GM21515 (cell line): ENCODE measurements at regions not wholly inside any gene's neighbourhood (a gene's known extent, or its start where the extent isn't known, plus 50 kb on each side); places are given as distances from the start of the nearest gene placed in this dataset.
"Not testable (repeated sequence)": the region's sequence is repeated elsewhere in the genome, so short reads cannot be mapped to it uniquely, and the experiment has no call there.

Experiments
- ATAC-seq: cut with Tn5 transposase; IDR thresholded peaks from one replicate; pipeline ENCODE4 v1.9.1; 2021; ENCODE audit not compliant: unreplicated experiment

GRCh38 chr11:25612806-25613205, 719.1 kb upstream of the ANO3 start:
- ATAC-seq = no peak

- no peak for ATAC-seq
Measured at GRCh38 chr11:25613451-25613850, 718.5 kb upstream of the ANO3 start.

DNA sequence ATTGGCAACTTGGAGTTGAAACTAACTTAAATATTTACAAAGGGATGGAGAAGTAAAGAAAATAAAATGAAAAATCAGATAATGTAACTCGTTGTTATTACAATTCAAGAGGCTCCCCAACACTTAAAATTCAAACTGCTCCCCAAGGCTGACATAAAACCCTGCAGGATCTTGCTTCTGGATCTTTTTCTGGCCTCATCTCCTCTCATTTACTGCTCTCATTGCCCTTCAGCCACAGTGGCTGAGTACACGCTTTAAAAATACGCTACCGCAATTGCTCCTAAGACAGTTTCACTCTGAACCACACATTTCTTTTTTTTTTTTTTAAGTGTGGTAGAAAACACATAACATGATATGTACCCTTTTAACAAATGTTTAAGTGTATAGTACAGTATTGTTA, 718.1 kb upstream of the ANO3 start:
- ATAC-seq = no peak

DNA sequence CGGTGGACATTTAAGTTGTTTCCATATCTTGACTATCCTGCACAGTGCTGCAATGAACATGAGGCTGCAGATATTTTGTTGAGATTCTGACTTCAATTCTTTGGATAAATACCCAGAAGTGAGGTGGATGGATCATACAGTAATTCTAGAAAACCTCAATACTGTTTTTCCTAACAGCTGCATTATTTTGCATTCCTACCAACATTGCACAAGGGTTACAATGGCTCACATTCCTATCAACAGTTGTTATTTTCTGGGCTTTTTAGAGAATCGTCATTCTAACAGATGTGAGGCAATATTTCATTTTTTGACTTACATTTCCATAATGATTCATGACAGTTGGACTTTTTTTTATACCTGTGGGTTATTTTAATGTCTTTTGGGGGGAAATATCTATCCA, 716.9 kb upstream of the ANO3 start:
- no peak for ATAC-seq

DNA sequence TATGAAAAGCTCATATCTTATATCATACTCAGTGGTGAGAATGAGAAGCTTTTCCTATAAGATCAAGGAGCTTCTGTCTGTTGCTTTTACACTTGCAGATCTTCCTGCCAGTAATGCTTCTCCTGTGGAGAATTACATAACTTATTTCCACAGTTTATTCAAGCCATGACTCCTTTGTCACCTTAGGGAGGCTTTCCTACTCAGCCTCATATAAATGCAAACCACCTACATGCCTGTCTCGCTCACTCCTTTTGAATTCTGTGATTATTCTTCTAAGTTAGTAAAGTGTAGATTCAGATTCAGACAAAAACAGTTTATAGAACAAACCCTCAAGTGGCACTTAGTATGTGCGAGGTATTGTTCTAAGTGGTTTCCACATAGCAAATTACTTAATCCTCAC, 716.1 kb upstream of the ANO3 start:
- no peak for ATAC-seq

GRCh38 chr11:25625094-25625493, 706.8 kb upstream of the ANO3 start:
- ATAC-seq = no peak

DNA sequence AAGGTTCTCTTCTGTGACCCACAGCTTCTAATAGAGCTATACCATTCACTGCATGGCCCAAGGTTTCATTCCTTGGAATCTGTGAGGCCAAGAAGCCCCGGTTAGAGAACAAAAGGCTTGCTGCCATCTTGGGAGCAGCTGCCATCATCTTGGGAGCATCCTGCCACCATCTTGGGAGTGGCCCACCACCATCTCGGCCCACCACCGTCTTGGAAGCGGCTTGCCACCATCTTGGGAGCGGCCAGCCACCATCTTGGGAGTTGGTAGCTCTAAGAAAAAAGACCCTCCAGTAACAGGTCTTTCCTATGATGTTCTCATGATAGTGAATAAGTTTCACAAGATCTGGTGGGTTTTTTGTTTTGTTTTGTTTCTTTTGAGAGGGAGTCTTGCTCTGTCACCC, 703.9 kb upstream of the ANO3 start:
- ATAC-seq = no peak

GRCh38 chr11:25633230-25633629, 698.7 kb upstream of the ANO3 start:
- ATAC-seq = no peak

GRCh38 chr11:25649220-25649619, 682.7 kb upstream of the ANO3 start:
- not testable (repeated sequence) for ATAC-seq

DNA sequence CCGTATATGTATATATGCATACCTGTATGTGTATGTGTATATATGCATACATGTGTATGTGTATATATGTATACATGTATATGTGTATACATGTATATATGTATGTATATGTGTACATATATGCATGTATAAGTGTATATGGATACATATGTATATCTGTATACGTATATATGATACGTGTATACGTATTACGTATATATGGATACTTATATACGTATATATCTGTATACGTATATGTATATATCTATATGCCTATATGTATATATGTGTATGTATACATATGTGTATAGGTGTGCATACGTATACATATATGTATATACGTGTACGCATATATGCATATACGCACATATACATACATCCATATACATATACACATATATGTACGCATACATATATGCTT, 681.6 kb upstream of the ANO3 start:
- no peak for ATAC-seq

DNA sequence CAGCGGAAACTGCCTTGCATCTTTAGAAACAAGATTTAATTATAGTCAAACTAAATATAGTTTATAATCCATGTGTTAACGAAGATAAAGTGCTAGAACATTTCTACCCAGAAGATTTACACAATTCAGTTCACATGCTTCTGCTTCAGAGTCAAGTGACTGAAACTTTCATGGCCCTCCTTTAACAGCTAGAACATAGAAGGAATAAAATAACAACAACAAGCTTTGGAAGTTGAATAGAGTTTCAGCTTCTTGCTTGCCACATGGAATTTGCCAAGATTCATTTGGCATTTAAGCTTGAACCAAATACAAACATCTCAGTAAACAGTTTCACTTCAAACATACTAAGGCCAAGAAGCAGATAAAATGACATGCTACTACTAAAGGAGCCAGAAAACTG, 676.3 kb upstream of the ANO3 start:
- no peak for ATAC-seq

DNA sequence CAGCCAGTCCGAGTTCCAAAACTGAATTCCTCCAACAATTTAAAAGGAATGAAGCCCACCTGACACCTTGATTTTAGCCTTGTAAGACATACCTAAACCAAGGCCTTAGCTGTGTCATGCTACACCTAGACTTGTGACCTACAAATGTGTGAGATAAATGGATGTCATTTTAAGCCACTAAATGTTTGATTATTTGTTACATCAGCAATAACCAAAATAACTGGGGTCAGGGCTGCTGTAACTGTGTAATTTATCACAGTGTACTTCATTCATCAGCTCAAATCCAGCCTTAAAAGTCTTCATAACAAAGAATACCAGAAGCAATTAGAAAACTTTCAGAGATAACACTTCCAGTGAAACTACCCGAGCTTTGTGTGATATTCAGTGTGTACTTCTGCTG, 673.0 kb upstream of the ANO3 start:
- no peak for ATAC-seq

DNA sequence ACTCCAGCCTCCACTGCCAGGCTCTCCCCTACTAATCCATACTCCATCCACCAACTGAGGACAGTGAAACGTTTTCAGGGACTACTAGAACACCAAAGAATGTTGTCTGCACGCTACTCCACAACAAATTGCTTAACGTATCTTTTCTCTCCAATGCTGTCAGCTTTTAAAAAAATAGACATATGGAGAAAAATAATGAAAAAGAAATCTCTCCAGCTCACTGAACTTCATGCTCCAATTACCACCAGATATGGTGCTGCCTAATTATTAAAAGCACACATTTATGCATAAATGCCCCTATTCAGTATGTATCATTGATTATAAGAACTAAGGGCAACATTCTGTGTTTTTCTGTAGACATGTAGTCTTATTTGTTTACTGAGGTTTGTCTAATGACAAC, 672.2 kb upstream of the ANO3 start:
- ATAC-seq = no peak

DNA sequence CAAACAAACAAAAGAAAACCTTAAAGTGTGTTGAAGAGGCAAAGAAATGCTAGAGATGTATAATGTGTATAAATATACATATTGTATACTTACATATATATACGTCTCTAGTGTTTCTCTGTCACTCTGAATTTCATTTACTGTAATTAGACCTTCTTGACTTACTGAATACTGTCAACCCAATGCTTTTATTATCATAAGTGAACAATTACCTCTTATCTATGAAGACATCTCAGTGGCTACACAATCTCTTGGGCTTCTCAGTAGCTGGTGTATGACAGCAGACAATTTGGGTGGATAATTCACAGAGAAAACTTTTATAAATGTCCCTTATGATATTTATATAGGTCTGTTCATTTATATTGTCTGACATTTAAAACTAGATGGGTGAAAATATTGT, 664.1 kb upstream of the ANO3 start:
- no peak for ATAC-seq

DNA sequence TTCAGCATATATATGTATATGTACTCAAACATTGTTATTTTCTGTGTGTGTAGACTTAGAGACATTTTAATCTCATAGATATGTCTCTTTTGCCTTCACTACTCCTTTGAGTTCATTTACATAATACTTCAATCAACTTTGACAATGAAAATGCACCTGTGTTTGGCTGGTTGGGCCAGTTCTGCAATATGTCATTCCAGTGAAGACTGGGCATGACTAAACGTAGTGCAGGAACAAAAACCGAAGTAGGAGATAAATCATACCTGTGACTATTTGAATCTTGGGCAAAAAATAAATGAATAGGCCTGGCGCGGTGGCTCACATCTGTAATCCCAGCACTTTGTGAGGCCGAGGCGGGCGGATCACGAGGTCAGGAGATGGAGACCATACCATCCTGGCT, 640.0 kb upstream of the ANO3 start:
- ATAC-seq = no peak

DNA sequence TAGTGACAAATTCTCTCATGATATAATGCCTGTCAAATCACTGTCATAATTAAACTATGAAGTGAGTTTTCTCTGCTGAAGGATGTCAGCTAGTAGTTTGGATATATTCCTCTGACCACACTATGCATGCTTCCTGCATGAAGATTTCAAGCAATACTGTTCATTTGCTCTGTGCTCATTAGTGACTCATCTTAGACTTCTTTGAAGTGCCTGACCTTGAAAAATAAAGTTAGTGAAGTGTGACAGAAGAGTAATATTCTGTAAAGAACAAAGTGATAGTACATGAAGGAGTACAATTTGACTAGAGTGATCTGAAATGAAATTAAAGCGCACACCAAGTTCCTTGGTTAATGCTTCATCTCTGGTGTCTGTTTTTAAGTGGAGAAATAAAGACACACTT, 629.5 kb upstream of the ANO3 start:
- no peak for ATAC-seq

GRCh38 chr11:25710975-25711374, 621.0 kb upstream of the ANO3 start:
- ATAC-seq = no peak

DNA sequence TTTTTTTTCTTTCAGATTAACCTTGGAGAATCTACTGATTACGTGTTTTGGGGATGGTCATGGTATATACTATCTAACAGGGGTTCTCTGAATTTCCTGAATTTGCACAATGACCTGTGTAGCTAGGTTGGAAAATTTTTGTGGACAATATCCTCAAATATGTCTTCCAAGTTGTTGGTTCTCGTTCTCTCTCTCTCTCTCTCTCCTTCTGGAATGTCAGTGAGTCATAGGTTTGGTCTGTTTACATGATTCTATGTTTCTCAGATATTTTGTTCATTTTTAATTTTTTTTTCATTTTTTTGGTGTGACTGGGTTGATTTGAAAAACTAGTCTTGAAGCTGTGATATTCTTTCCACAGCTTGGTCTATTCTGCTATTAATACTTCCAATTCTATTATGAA, 604.0 kb upstream of the ANO3 start:
- no peak for ATAC-seq

GRCh38 chr11:25730230-25730629, 601.7 kb upstream of the ANO3 start:
- ATAC-seq = no peak

DNA sequence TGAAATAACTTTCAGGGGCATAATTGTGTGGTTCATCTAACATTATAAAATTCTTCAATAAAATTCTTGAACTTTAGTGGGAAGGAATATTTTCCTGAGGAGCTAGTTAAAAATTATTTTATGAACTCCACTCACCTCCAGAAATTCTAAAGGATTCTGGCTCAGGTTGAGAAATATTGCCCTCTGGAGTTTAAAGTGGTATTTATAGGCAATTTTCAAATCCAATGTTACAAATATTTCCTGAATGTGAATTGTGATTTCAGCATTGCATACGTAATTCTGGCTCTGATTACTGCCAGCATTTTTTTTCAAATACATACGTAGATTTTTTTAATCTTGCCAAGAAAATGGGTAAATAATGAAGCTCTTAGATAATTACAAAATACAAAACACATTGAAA, 598.2 kb upstream of the ANO3 start:
- ATAC-seq = no peak

GRCh38 chr11:25734591-25735211, 597.2 kb upstream of the ANO3 start:
- no peak for ATAC-seq

DNA sequence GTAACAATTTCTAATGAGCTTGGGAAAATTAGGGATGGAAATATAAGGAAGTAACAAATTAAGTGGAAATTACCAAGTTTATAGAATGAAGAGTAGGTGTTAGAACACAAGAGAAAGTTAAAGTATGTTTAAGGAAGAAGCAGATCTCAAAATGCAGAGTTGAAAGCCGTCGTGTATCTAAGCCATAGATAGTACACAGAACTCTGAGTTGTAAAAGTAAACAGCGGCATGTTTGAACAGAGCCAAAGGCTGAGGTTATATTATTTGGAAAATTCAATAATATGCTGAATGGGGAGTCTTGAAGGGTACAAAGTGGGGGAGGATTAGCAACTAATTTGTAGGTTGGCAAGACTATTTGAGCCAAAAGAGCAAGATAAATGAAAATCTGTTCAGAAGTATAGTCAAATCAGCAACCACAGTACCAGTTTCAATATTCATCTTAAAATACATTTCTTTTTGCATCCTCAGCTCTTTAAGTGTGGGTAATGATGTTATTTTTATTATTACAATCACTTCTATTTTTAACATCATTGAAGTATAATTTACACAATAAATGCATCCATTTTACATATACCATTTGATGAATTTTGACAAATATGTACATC, 594.8 kb upstream of the ANO3 start:
- ATAC-seq = no peak

DNA sequence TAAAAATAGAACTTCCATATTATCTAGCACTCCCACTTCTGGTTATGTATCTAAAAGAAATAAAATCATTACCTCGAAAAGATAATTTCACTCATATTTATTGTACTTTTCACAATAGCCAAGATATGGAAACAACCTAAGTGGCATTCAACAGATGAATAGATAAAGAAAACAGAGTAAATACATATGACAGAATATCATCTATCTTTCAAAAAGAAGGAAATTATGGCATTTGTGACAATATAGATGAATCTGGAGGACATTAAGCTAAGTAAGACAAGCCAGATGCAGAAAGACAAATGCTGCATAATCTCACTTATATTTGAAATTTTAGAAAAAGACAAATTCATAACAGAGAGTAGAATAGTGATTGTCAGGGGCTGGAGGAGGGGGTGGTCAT, 590.0 kb upstream of the ANO3 start:
- no peak for ATAC-seq
